HG03342 (cell line): ENCODE measurements at regions not wholly inside any gene's neighbourhood (a gene's known extent, or its start where the extent isn't known, plus 50 kb on each side); places are given as distances from the start of the nearest gene placed in this dataset.

Experiments
- ATAC-seq: cut with Tn5 transposase; IDR thresholded peaks from one replicate; pipeline ENCODE4 v1.9.1; 2021; ENCODE audit warnings: mild to moderate bottlenecking, moderate library complexity; ENCODE audit not compliant: unreplicated experiment

- no peak for ATAC-seq
Measured at GRCh38 chr5:98993512-98993911, 64.7 kb upstream of the CHD1 start.

GRCh38 chr5:98992552-98992951 lies 63.7 kb upstream of the CHD1 start:
- ATAC-seq = no peak

GRCh38 chr5:98989727-98990126 lies 60.9 kb upstream of the CHD1 start:
- no peak for ATAC-seq

GRCh38 chr5:98986587-98986986 lies 57.8 kb upstream of the CHD1 start:
- ATAC-seq = no peak

- no peak for ATAC-seq
Measured at GRCh38 chr5:98982880-98983279, 54.1 kb upstream of the CHD1 start.
